Activated CD4-positive, alpha-beta T cell treated with anti-CD3 and anti-CD28 coated beads, Interleukin-2, Interleukin-4, amounts not matched to agents 100 ng/mL and 50 ng/mL, durations not matched to agents 16 hours and 8 hours (primary cell): ENCODE measurements at regions not wholly inside any gene's neighbourhood (a gene's known extent, or its start where the extent isn't known, plus 50 kb on each side); places are given as distances from the start of the nearest gene placed in this dataset.

Experiments
- DNase-seq: peaks from one replicate; pipeline ENCODE4 v3.0.0-alpha.2; 2020; ENCODE audit warnings: low spot score

DNA sequence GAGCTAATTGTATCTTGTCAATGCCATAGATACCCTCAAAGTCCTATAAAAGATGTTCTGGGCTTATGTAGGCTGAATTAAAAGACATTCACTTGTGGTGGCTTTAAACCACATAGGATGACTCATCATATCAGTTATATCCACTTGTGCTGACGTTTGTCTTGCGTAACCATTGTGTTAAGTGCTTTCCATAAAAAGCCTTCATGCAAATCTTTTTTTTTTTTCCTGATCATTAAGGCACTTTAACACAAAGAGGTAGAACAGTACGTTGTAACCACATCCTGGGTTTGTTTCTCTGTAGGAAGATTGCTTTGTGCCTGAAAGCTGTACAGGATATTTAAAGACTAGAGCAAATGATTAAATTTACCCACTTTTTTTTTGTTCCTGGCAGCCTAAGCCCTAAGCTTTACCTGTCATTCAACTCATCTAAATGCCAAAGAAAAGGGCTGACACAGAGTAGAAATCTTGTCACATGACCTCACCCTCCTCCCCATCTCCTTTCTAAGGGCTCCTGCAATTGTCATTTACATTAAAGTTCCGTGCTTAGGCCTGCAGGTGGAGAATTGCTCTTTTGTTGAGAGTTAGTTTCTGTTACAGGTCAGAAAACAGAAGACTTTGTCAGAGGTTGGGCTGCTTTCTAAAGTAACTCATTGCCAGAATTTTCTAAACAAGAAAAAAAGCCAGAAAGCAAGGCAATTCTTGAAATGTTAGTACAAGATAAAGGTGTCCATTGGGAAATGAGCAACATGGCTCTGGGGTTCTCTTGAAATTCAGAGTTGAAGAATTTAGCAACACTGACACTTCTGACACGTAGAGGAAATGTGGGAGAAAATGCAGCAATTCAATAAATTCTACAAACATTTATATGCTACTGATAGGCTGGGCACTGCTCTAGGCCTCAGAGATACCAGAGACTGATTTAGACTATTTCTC, 555.6 kb downstream of the PPARGC1A start:
- DNase-seq: peak; percentile 48

DNA sequence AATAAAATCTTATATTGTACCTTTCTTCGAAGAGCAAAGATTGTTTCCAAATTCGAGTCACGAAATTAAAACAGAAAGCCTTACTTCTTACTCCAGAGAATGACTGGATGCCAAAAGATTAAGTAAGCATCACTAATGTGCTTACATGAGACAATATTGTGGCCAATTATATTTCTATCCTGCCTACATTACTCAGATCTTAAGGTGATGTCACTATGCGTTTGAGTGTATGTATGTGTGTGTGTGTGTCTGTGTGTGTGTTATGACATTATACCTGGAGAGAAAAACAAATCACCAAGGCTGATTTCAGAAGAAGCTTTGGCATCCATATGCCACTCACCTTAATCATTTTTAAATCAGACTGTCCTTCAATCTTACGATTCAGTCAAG, 556.3 kb downstream of the PPARGC1A start:
- peak; percentile 31 for DNase-seq

- no peak for DNase-seq
Observed at GRCh38 chr4:23332313-23332712, 557.5 kb downstream of the PPARGC1A start.

GRCh38 chr4:23327120-23327519, 562.7 kb downstream of the PPARGC1A start:
- no peak for DNase-seq

DNA sequence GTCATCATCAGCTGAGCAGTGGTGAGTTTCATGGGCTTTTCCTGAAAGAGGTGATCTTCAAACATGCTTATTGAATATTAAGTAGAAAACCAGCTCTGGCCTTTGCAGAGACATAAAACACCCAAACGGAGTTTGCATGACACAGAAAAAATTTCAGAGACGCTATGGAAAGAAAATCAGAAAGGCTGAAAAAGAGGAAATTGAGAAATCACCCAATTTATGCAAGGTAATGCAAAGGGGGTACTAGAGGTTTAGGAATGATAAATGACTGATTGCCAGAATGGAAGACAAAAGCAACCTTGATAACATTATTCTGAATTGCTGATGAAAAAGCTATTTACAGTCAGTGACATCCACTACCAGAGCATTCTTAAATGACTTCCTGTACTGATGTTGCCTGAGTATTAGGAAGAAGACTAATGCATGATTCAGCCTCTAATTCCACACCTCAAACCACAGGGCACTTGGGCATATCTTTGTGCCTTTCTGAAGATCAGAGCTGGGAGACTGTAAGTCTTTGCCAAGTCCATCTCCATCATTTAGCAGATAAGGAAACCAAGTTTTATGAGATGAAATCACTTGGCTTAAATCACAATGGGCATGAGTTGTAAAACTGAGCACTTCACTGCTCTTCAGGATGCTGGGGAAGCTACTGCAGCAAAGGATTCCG, 565.7 kb downstream of the PPARGC1A start:
- DNase-seq: no peak

DNA sequence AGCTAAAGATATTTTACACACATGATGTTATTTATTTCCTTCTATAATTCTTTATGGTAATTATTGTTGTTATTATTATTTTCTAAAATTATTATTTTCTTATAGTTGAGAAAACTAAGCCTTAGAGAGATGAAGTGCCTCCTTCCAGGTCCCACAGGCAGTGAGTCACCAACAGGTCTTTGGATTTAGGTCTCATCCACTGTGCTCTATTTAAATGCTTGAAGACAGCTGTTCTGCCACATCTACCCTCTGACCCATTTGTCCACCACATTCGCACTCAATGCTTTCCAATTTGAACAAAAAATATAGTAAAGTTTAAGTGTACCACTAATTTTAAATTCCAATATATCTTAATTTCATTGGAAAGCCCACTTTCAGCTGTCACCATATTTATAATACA, 566.4 kb downstream of the PPARGC1A start:
- DNase-seq: no peak

DNA sequence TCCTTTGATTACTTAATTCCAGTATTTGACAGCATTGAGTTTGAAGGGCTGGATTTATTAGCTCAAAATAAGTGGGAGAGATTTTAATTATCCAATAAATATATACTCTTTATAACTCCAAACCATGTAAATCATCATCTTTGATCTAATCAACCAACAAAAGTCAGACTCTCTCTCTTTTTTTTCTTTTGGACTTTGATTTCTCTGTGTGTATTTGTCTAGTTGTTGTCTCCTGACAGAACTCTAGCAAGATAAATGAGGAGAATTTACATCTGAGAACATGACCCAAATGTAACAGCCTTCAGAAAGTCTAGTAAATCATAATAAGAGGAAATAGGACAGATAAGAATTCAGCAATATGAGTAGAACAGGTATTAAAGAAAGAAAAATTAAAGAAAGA, 567.1 kb downstream of the PPARGC1A start:
- no peak for DNase-seq

GRCh38 chr4:23320931-23321587, 568.8 kb downstream of the PPARGC1A start:
- DNase-seq: no peak

GRCh38 chr4:23312686-23313085, 577.2 kb downstream of the PPARGC1A start:
- DNase-seq: no peak

DNA sequence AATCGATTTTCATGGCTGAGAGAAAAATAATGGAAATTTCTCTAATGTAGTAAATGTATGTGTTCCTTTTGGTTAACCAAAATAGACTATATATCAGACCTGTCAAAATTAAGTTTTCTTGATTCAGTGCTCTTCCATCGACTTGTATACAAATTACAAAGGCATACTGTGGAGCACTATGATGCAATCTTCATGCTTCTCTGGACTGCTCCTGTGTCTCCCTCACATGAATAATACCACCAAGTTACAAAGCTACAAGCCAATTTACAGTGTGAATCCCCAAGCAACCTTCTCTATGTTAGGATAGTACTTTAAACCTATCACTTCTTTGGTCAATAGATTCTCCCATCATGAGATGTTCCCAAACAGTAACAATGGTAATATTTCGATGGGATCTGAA, 577.9 kb downstream of the PPARGC1A start:
- DNase-seq: no peak

- no peak for DNase-seq
Observed at GRCh38 chr4:23305026-23305425, 584.8 kb downstream of the PPARGC1A start.

DNA sequence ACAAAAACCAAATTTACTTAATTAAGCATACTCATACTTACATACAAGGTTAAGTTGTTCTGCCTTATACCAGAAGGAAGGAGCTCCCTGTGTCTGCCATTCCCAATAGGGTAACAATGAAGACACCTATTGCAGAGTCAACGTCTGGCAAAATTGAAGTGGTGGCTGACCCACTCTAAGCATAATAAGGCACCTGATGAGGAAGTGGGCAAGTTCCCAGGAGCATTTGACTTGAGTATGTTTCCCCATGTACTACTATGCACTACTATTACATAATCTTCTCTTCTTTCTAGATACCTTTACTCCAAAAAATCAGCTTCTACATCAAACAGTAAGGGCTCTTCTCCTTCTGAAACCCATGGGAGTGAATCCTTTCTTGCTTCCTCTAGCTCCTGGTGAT, 591.5 kb downstream of the PPARGC1A start:
- no peak for DNase-seq

GRCh38 chr4:23297327-23297726, 592.5 kb downstream of the PPARGC1A start:
- no peak for DNase-seq

DNA sequence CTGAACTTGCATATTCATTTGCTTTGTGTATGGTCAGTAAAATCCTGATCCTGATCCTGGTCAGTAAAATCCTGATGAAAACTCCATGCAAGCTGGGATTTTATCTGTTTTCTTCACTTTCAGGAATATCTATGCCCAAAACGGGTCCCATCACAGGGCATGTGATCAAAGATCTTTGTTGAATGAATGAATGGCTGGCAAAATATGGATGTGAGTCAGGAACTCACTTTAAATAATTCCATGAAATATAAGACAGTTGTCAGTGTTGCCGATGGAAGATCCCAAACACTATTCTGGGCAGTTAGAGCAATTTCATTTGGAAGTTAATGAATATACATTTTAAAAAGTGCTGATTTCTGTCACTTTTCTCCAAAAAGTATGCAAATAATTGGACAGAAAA, 598.4 kb downstream of the GBA3 start:
- no peak for DNase-seq

GRCh38 chr4:23290656-23291055, 597.9 kb downstream of the GBA3 start:
- no peak for DNase-seq

- no peak for DNase-seq
Observed at GRCh38 chr4:23279377-23279986, 586.7 kb downstream of the GBA3 start.

- no peak for DNase-seq
Observed at GRCh38 chr4:23278845-23279244, 586.1 kb downstream of the GBA3 start.

GRCh38 chr4:23276076-23276475, 583.3 kb downstream of the GBA3 start:
- DNase-seq: no peak

DNA sequence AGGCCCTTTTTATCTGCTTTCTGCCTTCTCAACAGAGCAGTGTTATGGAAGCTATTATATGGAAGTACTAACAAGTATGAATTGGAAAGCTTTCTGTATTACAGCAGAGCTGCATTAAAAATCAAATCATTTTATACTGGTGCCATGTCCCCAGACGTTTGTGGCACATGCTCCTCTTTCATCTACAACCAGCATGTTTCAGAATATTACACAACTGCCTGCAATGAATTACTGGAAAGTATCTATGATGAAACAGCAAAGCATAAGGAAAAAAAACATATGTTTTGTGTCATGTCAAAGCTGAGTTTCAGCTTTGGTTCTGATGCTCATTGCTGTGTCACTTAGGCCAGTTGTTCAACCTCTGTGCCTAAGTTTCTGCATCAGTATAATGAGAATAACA, 576.8 kb downstream of the GBA3 start:
- DNase-seq: no peak

DNA sequence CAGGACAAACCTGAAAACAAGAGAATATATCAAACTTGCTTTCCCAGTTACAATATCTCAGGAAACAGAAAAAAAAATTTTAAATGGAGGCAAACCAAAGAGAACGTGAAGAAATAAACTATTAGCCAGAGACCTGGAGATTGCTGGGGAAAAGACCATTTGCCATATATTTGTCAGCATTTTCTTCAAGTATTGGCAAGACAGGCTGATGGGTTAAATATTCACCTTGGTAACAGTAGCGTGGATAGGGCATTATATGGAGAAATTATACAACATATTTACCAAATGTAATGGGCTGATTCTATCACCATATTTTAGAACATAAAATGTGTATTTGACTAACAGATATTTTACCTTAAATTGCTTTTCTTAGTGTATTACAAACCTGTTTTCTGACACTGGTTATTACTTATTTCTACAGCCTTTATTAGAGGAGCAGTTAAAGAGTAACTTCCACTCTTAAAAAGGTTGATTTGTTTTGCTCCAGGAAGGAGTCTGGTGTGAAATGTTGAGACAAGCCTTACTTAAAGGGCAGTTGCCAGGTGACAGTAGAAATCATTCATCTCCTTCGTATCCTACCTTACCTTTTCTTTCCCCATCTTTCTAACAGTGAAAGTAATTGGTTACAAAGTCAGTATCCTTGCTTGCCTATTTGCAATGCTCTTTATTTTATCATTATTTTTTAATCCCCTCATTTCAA, 575.5 kb downstream of the GBA3 start:
- DNase-seq: no peak

- DNase-seq: no peak
Observed at GRCh38 chr4:23266401-23266800, 573.7 kb downstream of the GBA3 start.

GRCh38 chr4:23260511-23260910, 567.8 kb downstream of the GBA3 start:
- DNase-seq: no peak
